HG02840 (cell line): ENCODE measurements at regions not wholly inside any gene's neighbourhood (a gene's known extent, or its start where the extent isn't known, plus 50 kb on each side); places are given as distances from the start of the nearest gene placed in this dataset.
"Not testable (repeated sequence)": the region's sequence is repeated elsewhere in the genome, so short reads cannot be mapped to it uniquely, and the experiment has no call there.

Experiments used
- ATAC-seq: cut with Tn5 transposase; IDR thresholded peaks from one replicate; pipeline ENCODE4 v1.9.1; 2021; ENCODE audit warnings: mild to moderate bottlenecking, moderate library complexity, moderate number of reproducible peaks; ENCODE audit not compliant: unreplicated experiment, low FRiP score

- not testable (repeated sequence) for ATAC-seq
These were observed 576.8 kb upstream of the TLE4 start for GRCh38 chr9:78994974-78995373.

GRCh38 chr9:78997296-78997695 lies 574.5 kb upstream of the TLE4 start:
- no peak for ATAC-seq

GRCh38 chr9:79000230-79001002 lies 571.3 kb upstream of the TLE4 start:
- no peak for ATAC-seq

- ATAC-seq, result no peak
These were observed 570.8 kb upstream of the TLE4 start for GRCh38 chr9:79001012-79001411.

DNA sequence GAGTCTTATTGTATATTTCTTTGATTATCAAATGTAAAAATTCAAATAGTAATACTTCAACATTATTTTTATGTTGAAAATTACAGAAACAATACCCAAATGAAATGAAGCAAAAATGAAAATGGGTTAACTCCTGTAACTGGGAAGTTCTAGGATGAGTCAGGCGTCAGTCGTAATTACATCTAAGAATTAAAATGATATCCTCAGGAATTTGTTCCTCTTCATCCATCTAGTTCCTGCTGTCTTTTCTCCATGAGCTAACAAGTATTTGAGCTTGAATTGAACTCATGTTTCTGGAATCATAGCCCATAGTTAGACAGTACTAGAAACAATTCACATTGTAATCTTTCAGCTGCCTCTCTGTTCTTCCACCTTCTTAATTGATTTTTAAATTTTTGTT lies 568.3 kb upstream of the TLE4 start:
- no peak for ATAC-seq

- ATAC-seq, result no peak
These were observed 567.7 kb upstream of the TLE4 start for GRCh38 chr9:79004032-79004431.

DNA sequence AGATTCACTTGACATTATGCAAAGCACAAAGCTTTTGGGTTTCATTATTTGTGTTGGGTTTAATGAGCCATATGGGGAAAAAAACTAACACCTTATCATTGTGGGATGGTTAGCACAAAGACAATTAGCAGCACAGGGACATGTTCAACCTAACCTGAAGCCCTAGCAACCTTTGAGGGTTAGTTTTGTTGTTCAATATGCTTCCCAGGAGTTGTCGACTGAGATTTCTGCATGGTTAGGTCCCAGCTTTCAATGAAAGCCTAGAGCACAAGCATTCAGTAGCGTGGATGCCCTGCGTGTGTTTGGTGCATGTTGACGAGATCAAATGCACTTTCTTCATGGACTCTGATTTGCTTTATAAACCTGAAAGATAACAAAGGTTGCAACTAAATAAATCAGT lies 565.2 kb upstream of the TLE4 start:
- ATAC-seq, result no peak

- no peak for ATAC-seq
These were observed 563.9 kb upstream of the TLE4 start for GRCh38 chr9:79007701-79008483.

- no peak for ATAC-seq
These were observed 562.8 kb upstream of the TLE4 start for GRCh38 chr9:79008916-79009315.

DNA sequence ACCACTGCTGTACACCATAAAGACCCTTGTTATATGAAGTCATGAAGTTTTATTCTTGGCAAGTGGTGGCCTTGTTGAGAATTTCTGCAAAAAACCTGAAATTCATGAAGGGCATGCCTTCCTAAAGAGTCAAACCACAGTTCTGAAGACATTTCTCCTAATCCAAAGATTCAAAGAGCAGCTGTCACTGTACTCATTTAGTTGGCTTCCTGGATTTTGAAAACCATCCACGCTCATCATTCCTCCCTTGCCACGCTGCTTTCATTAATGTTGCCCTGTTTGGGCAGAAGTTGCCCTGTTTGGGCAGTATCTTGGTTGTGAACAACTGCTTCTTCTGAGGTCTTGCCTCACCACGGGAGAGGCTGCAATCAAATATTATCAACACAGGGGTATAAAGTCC lies 560.3 kb upstream of the TLE4 start:
- ATAC-seq, result no peak

- no peak for ATAC-seq
These were observed 559.2 kb upstream of the TLE4 start for GRCh38 chr9:79012561-79012960.

DNA sequence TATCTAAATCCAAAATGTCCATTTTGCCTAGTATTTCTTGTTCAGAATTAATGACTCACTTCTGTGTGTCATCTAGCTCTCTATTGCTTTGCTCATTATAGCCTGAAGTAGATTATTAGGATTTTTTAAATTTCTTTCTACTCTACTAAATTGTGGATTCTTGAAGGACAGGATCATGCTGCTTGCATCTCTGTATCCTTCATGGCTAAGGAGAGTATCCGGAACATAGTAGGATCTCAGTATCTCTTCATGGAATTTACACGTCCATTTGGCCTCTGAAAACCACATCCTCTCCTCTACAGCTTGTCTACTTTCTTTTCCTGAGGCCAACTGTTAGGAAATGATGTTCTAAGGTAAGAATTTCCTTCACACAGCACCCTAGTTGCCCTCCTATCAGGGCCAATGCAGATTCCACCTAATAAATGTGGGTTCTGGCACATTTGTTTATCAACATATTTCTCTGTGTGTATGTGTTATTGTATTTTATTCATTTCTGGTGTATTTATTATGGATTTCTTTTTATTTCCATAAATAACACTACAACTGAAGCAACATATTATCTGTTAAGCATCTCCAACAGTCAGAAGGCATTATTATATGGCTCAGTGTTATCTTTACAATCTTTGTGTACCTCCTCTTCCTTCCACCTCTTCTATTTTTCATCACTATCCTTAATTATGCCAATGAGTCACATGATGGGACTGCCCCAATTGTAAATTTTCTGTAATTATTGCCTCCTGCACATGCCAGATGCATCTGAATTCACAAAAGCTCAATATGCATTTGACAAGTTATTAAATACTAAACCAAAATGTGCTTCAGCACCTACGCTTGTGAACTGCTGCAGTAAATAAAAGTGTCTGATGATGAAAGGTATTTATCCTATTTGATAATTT lies 557.8 kb upstream of the TLE4 start:
- no peak for ATAC-seq

- ATAC-seq, result no peak
These were observed 556.7 kb upstream of the TLE4 start for GRCh38 chr9:79014929-79015699.

DNA sequence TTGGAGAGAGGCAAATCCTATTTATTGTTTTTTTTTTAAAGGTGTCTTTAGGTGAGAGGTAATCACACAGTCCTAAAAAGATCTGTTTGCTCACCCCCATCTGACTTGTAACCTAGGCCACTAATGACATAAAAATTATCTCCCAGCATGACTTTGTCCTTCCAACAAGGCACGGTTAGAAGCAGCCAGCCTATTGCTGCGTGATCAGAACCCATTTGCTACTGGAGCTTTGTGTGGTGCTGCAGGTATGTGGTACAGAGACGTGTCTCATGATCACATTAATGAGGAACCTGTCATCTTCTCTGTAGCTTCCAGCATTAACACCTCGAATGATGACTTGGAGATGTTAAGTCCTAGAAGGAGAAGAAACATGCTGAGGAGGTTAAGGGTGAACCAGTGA lies 555.8 kb upstream of the TLE4 start:
- ATAC-seq, result no peak

DNA sequence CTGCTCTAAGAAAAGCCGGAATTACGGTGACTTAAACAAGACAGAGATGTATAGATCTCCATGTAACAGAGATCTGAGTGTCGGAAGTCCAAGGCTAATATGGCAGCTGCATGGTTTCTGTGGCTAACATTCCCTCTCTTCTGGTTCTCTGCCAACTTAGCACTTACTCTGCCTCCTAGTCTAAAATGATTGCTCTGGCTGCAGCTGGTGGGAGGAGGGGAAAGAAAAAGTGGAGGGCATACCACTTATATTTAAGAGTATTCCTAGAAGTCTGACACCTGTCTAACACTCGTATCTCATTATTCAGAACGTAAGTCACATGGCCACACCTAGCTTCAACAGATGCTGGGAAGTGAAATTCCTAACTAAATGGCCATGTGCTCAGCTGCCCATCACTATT lies 551.5 kb upstream of the TLE4 start:
- no peak for ATAC-seq

GRCh38 chr9:79021084-79021483 lies 550.7 kb upstream of the TLE4 start:
- no peak for ATAC-seq

DNA sequence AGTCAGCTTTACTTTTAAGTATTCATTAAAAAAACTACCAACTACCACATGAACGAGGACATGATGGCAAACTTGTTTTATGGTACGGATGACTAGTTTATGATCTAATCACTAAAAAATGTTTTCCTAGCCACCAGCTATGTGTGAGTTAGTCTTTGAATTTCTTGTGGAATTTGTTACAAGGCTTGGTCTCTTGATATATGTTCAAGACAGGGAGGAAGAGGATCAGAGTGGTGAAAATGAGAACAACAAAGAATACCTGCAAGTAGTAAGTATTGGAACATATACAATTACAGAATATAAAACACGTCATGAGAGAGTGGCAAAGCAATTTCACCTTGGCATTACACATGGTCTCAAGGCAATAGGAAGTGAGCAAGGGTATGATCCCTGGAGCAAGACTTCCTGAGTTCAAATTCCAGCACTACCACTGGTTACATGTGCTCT lies 548.6 kb upstream of the TLE4 start:
- no peak for ATAC-seq

GRCh38 chr9:79026316-79026715 lies 545.4 kb upstream of the TLE4 start:
- ATAC-seq, result no peak

DNA sequence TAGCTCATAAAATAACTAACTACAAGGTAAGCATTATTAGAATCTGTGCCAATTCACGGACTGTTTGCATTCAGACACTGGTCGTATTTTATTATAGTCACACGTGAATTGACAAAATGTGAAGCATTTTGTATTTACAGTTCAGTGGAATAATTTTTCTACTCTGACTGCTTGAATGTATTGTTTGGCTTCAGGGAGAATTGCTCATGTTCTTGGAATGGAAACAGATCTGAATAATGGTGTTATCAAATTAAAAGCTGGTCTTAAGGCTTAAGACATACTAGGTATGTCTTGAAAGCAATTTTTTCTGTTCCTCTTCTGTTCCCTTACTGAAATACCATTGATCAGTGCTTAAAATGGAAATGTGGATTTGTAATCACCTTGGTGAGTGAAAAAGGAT lies 543.7 kb upstream of the TLE4 start:
- no peak for ATAC-seq

DNA sequence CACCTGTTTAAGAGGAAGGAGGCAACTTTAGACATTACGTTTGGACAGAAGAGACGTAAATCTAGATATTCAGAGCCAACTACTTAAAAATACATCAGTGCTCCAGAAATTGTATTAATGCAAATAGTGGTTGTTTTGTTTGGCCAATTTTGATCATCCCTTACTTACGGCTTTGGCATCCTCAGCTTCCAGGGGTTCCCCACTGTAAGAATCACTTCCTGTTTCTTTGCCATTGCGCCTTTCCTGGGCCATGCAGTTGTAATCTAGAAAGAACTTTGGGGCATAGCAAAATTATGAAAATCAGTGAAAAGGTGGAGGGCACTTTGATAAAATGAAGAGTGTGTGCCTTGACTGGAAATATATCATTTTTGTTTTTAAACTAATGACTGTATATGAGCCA lies 537.2 kb upstream of the TLE4 start:
- ATAC-seq, result no peak
